ENCODE measurements at regions not wholly inside any gene's neighbourhood (a gene's known extent, or its start where the extent isn't known, plus 50 kb on each side); places are given as distances from the start of the nearest gene placed in this dataset.

DNA sequence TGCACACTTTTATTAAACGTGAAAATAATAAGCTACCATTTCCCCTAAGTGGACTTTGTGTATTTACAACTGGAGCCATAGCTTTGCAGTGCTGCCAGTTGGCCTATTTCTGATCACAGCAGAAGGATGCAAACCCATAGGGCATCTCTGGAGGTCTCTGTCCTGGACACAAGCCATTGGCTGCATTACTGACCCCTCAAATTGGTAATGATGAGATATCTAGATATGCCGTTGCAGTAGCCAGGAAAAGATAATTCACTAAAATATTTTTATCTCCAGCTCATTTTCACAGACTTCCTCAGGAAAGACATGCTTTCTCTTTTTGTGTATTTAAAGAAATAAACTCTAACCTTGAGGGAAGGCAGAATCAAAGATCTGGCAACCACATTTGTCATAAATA lies 182.5 kb downstream of the TDRD15 start:
- TF ChIP-seq, protein P1, sequence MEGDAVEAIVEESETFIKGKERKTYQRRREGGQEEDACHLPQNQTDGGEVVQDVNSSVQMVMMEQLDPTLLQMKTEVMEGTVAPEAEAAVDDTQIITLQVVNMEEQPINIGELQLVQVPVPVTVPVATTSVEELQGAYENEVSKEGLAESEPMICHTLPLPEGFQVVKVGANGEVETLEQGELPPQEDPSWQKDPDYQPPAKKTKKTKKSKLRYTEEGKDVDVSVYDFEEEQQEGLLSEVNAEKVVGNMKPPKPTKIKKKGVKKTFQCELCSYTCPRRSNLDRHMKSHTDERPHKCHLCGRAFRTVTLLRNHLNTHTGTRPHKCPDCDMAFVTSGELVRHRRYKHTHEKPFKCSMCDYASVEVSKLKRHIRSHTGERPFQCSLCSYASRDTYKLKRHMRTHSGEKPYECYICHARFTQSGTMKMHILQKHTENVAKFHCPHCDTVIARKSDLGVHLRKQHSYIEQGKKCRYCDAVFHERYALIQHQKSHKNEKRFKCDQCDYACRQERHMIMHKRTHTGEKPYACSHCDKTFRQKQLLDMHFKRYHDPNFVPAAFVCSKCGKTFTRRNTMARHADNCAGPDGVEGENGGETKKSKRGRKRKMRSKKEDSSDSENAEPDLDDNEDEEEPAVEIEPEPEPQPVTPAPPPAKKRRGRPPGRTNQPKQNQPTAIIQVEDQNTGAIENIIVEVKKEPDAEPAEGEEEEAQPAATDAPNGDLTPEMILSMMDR (IDR thresholded peaks at IDR 0.05): no peak
- no peak for TF ChIP-seq CREM (CRISPR knock-in tag; IDR thresholded peaks at IDR 0.05)
- TF ChIP-seq ZMAT4 (CRISPR knock-in tag; IDR thresholded peaks at IDR 0.05): no peak
- TF ChIP-seq ZNF138 (CRISPR knock-in tag; conservative IDR thresholded peaks at IDR 0.05): no peak

All from WTC11 (cell line).